ENCODE measurements at regions not wholly inside any gene's neighbourhood (a gene's known extent, or its start where the extent isn't known, plus 50 kb on each side); places are given as distances from the start of the nearest gene placed in this dataset.

- no peak for DNase-seq (ENCODE audit: low spot score)
- H3K9me3 ChIP-seq (ENCODE audit: low read depth), result no peaks in the 10 kb centered on the region
- H3K4me2 ChIP-seq, result no peak overlapping the region
- no peak overlapping the region for H2AFZ ChIP-seq
- H3K4me3 ChIP-seq, result no peak overlapping the region
- H3K79me2 ChIP-seq, result no peaks in the 10 kb centered on the region
- H4K20me1 ChIP-seq (ENCODE audit: insufficient read depth, poor library complexity, severe bottlenecking), result no peaks in the 10 kb centered on the region
- H3K27me3 ChIP-seq, result no peaks in the 10 kb centered on the region
- TF ChIP-seq EZH2phosphoT487 (IDR thresholded peaks at IDR 0.05; ENCODE audit: low read depth, severe bottlenecking, unreplicated experiment) (no peak), EZH2 (IDR thresholded peaks at IDR 0.05; ENCODE audit: borderline replicate concordance) (no peak)
- TF ChIP-seq, protein P1, sequence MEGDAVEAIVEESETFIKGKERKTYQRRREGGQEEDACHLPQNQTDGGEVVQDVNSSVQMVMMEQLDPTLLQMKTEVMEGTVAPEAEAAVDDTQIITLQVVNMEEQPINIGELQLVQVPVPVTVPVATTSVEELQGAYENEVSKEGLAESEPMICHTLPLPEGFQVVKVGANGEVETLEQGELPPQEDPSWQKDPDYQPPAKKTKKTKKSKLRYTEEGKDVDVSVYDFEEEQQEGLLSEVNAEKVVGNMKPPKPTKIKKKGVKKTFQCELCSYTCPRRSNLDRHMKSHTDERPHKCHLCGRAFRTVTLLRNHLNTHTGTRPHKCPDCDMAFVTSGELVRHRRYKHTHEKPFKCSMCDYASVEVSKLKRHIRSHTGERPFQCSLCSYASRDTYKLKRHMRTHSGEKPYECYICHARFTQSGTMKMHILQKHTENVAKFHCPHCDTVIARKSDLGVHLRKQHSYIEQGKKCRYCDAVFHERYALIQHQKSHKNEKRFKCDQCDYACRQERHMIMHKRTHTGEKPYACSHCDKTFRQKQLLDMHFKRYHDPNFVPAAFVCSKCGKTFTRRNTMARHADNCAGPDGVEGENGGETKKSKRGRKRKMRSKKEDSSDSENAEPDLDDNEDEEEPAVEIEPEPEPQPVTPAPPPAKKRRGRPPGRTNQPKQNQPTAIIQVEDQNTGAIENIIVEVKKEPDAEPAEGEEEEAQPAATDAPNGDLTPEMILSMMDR (IDR thresholded peaks at IDR 0.05; ENCODE audit: poor library complexity), result no peak
- H3K9me2 ChIP-seq (replicated peaks; ENCODE audit: insufficient read depth), result no peaks in the 10 kb centered on the region
- H3K36me3 ChIP-seq (replicated peaks; ENCODE audit: insufficient read depth, low read depth), result no peaks in the 10 kb centered on the region
- H3K27ac ChIP-seq, result no peak overlapping the region
- 88% methylated on average over 3 of the region's 3 CpGs for WGBS (ENCODE audit: low lambda C conversion rate, missing lambda C conversion rate)
- no peaks in the 10 kb centered on the region for H3K4me1 ChIP-seq (ENCODE audit: insufficient read depth)
Measured at GRCh38 chr2:217026569-217026968, 166.7 kb upstream of the TNP1 start.

GRCh38 chr2:217026161-217026560 lies 166.3 kb upstream of the TNP1 start:
- H3K4me2 ChIP-seq, result no peak overlapping the region
- no peaks in the 10 kb centered on the region for H4K20me1 ChIP-seq (ENCODE audit: insufficient read depth, poor library complexity, severe bottlenecking)
- no peak overlapping the region for H3K27ac ChIP-seq
- H3K4me1 ChIP-seq (ENCODE audit: insufficient read depth), result no peaks in the 10 kb centered on the region
- H3K4me3 ChIP-seq, result no peak overlapping the region
- H3K9me3 ChIP-seq (ENCODE audit: low read depth), result no peaks in the 10 kb centered on the region
- no peak for TF ChIP-seq EZH2phosphoT487 (IDR thresholded peaks at IDR 0.05; ENCODE audit: low read depth, severe bottlenecking, unreplicated experiment)
- TF ChIP-seq, protein P1 (IDR thresholded peaks at IDR 0.05; ENCODE audit: poor library complexity), result no peak
- no peak for TF ChIP-seq EZH2 (IDR thresholded peaks at IDR 0.05; ENCODE audit: borderline replicate concordance)
- no peaks in the 10 kb centered on the region for H3K79me2 ChIP-seq
- no peaks in the 10 kb centered on the region for H3K27me3 ChIP-seq
- H2AFZ ChIP-seq, result no peak overlapping the region
- 91% methylated on average over 5 of the region's 5 CpGs for WGBS (ENCODE audit: low lambda C conversion rate, missing lambda C conversion rate)
- no peak for DNase-seq (ENCODE audit: low spot score)
- H3K9me2 ChIP-seq (replicated peaks; ENCODE audit: insufficient read depth), result no peaks in the 10 kb centered on the region
- no peaks in the 10 kb centered on the region for H3K36me3 ChIP-seq (replicated peaks; ENCODE audit: insufficient read depth, low read depth)

GRCh38 chr2:217023611-217024010 lies 163.7 kb upstream of the TNP1 start:
- Histone ChIP-seq H3K36me3 (replicated peaks; ENCODE audit: insufficient read depth, low read depth) (no peaks in the 10 kb centered on the region), H3K9me3 (ENCODE audit: low read depth) (no peaks in the 10 kb centered on the region), H3K27me3 (no peaks in the 10 kb centered on the region), H4K20me1 (ENCODE audit: insufficient read depth, poor library complexity, severe bottlenecking) (no peaks in the 10 kb centered on the region), H3K9me2 (replicated peaks; ENCODE audit: insufficient read depth) (no peaks in the 10 kb centered on the region), H2AFZ (no peak overlapping the region), H3K79me2 (no peaks in the 10 kb centered on the region), H3K4me3 (no peak overlapping the region), H3K27ac (no peak overlapping the region), H3K4me1 (ENCODE audit: insufficient read depth) (no peaks in the 10 kb centered on the region), H3K4me2 (no peak overlapping the region)
- 82% methylated on average over 2 of the region's 2 CpGs for WGBS (ENCODE audit: low lambda C conversion rate, missing lambda C conversion rate)
- TF ChIP-seq, protein P1 (IDR thresholded peaks at IDR 0.05; ENCODE audit: poor library complexity), result no peak
- TF ChIP-seq EZH2phosphoT487 (IDR thresholded peaks at IDR 0.05; ENCODE audit: low read depth, severe bottlenecking, unreplicated experiment), result no peak
- TF ChIP-seq EZH2 (IDR thresholded peaks at IDR 0.05; ENCODE audit: borderline replicate concordance), result no peak
- no peak for DNase-seq (ENCODE audit: low spot score)
